ENCODE measurements at regions not wholly inside any gene's neighbourhood (a gene's known extent, or its start where the extent isn't known, plus 50 kb on each side); places are given as distances from the start of the nearest gene placed in this dataset.

DNA sequence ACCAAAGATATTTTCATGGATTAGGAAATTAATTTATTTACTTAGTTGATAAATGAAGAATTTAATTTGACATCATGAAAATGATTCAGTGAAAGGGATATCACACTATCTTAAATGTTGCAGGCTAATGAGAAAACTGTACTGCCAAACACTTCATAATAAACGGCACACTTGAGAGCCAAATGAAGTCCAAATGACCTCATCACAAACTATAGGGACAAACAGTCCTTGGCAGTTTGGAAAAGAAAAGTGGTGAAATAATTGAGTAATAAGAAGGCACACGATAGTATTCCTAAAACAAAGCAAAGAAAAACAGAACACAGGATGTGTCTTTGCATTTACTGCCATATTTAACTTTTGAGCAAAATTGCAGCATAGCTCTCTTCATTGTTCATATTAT lies 116.9 kb upstream of the TLR4 start:
- Mint-ChIP-seq H3K4me1 (no peaks in the 10 kb centered on the region), H3K27ac (no peak overlapping the region), H3K36me3 (no peaks in the 10 kb centered on the region), H3K4me3 (no peak overlapping the region), H3K27me3 (ENCODE audit: low read depth in 3 of 3) (peaks cover 0 to 1% (median 0%) of the 10 kb centered on the region in 3 donors), H3K9me3 (peaks cover 0 to 6% (median 3%) of the 10 kb centered on the region in 6 donors)
- no peak for DNase-seq

DNA sequence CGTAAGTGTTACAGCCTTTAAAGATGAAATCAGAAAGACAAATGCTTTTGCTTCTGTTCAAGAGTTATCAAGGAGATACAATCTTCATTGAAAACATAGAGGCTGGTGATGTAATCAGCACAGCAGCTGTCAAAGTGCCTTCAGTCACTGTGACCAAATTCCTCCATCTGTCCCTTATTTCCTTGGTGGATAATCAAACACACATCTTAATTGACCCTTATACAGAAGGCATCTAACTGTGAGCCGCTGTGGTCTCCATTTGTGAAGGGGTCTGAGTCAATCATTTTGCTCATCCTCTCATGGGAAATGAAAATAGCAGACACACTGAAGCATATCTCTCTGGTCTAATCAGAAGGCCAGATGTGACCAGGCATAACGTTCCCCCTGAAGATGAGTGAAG lies 130.1 kb upstream of the TLR4 start:
- Mint-ChIP-seq H3K4me1 (no peaks in the 10 kb centered on the region), H3K9me3 (peaks cover 0 to 3% (median 0%) of the 10 kb centered on the region in 6 donors), H3K27me3 (ENCODE audit: low read depth in 3 of 3) (peaks cover 0 to 4% (median 2%) of the 10 kb centered on the region in 3 donors), H3K4me3 (no peak overlapping the region), H3K27ac (no peak overlapping the region), H3K36me3 (no peaks in the 10 kb centered on the region)
- no peak for DNase-seq

DNA sequence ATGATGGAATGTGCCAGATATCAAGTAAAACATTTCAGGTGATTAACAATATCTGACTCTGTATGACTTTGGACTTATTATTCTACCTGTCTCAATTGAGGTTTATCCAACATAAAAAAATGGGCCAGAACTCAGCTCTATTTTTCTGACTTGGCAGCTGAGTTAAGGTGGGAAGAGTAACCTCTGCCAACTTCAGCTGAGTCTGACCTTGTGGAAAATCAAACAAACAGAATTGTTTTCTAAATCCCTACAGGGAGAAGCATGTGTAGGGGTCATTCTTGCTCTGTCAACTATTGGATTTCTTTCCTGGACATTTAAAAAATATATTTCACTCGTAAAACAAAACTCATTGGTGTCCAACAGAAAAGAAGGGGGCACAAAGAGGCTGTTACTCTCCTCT lies 139.4 kb upstream of the TLR4 start:
- H3K27me3 Mint-ChIP-seq (ENCODE audit: low read depth in 3 of 3) = no peaks in the 10 kb centered on the region
- no peaks in the 10 kb centered on the region for H3K4me1 Mint-ChIP-seq
- H3K4me3 Mint-ChIP-seq = no peak overlapping the region
- H3K9me3 Mint-ChIP-seq = peaks cover 0 to 13% (median 1%) of the 10 kb centered on the region in 6 donors
- H3K36me3 Mint-ChIP-seq = no peaks in the 10 kb centered on the region
- DNase-seq = no peak
- no peak overlapping the region for H3K27ac Mint-ChIP-seq

DNA sequence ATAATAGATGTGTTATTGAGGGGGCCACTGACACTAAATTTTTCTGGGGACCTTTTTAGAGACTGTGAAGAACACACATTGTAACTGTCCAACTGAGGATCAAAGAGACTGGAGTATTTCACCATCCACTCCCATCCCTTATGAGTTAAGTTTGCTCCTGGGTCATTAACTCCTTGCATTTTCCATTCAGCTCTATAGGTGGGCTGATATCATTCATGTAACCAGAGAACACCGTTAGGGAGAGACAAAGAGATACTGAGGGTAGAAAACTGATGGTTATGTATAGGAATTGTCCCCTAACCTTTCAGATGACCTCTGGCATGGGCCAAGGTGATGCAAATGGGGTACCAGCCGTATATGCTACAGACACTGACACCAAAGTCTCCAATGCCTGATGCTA lies 142.4 kb upstream of the TLR4 start:
- H3K27me3 Mint-ChIP-seq (ENCODE audit: low read depth in 3 of 3) = peaks cover 0 to 5% (median 1%) of the 10 kb centered on the region in 3 donors
- DNase-seq = no peak
- no peaks in the 10 kb centered on the region for H3K36me3 Mint-ChIP-seq
- peaks cover 0 to 22% (median 1%) of the 10 kb centered on the region in 6 donors for H3K9me3 Mint-ChIP-seq
- no peak overlapping the region for H3K4me3 Mint-ChIP-seq
- no peaks in the 10 kb centered on the region for H3K4me1 Mint-ChIP-seq
- no peak overlapping the region for H3K27ac Mint-ChIP-seq

DNA sequence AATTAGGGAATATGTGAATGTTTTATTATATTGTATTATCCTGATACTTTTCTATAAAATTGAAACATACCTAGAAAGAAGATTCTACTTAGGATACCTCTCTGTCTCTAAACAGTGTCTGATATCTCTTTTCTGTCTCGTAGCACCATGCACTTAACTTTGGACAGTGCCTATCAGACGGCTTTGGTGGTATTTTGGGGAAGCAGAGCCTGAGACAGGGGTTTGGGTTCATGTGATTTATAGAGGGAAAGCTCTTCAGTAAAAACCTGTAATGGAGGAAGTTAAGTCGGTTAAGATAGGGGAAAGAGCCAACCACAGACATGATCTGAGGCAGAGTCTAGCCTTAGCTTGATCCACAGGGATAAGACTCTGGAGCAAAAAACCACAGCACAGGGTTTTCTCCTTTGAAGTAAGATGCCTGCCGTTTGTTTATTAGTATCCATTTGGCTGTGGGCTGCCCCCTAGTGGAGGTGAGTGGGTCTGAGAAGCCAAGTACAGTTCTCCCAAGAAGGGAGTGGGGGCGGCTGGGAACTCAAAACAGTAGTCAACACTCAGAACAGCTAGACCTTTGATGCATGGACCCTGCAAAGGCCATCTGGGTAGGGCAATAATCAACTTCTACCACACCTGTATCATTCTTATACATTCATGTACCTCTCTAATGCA lies 141.2 kb upstream of the ASTN2 start:
- Mint-ChIP-seq H3K4me3 (no peak overlapping the region), H3K27ac (no peak overlapping the region), H3K4me1 (no peaks in the 10 kb centered on the region), H3K9me3 (peaks cover 0 to 8% (median 2%) of the 10 kb centered on the region in 6 donors), H3K36me3 (no peaks in the 10 kb centered on the region), H3K27me3 (ENCODE audit: low read depth in 3 of 3) (peaks cover 2 to 9% (median 3%) of the 10 kb centered on the region in 3 donors)
- DNase-seq = peak in 1 of 3 donors; percentile 9

DNA sequence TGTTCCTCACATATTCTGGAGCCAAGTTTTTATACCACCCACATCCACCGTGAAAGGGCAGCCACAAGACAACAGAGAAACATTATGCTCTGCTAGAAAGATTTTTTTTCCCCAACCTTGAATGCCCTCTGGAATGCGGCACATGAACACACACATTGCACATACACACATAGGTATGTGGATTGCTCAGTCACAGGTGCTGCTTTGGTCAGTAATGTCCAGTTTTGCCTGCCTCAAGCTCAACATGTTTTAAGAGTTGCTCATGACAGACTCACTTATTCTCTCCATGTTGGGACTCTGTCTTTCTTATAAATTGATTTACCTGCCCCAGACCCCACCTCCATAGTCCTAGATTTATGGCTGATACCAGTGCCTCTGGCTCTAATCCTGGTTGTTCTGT lies 138.0 kb upstream of the ASTN2 start:
- H3K36me3 Mint-ChIP-seq = no peaks in the 10 kb centered on the region
- no peak for DNase-seq
- H3K9me3 Mint-ChIP-seq = peaks cover 0 to 4% (median under 1%) of the 10 kb centered on the region in 6 donors
- H3K27me3 Mint-ChIP-seq (ENCODE audit: low read depth in 3 of 3) = peaks cover 1 to 4% (median 2%) of the 10 kb centered on the region in 3 donors
- H3K4me3 Mint-ChIP-seq = no peak overlapping the region
- no peak overlapping the region for H3K27ac Mint-ChIP-seq
- H3K4me1 Mint-ChIP-seq = no peaks in the 10 kb centered on the region

DNA sequence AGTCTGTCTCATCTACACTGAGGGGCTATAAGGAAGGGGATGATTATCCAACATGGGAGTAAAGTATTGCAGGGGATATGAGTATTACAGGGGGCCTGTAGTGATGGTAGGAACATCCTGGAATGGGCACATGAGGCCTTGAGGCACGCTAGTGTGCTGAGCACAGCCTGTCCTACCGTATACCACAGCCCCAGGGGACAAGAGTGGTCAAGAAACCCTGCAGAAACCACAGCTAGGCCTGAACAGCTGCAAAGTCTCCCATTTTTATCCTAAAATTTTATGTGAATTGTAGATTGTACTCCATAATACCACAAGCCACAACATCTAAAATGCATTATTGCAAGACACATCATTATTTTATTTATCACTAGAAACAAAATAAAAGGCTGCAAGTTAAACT lies 136.3 kb upstream of the ASTN2 start:
- DNase-seq = no peak
- Mint-ChIP-seq H3K27ac (no peak overlapping the region), H3K27me3 (ENCODE audit: low read depth in 3 of 3) (peaks cover 1 to 4% (median 2%) of the 10 kb centered on the region in 3 donors), H3K36me3 (no peaks in the 10 kb centered on the region), H3K4me1 (peaks cover 6 to 7% of the 10 kb centered on the region in 2 donors), H3K4me3 (no peak overlapping the region), H3K9me3 (peaks cover 0 to 16% (median 2%) of the 10 kb centered on the region in 6 donors)

DNA sequence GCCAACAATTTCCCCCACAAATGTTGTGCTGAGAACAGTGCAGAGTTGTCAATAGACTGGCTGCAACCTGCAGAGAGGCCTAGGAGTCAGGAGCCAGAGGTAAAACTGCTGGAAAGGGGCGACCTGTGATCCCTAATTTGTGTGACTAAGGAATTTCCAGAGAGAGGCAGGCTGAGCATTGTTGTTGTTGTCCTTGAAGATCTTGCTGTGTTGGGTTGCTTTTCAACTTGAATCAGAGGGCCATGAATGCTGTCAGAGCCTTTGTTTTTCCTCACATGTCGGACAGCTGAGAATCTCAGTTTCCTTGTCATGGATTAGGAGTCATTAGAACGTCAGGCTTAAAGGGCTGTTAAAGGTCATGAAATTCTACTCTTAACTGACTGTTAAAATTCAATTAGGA lies 134.6 kb upstream of the ASTN2 start:
- Mint-ChIP-seq H3K36me3 (no peaks in the 10 kb centered on the region), H3K4me3 (no peak overlapping the region), H3K4me1 (peaks cover 7% of the 10 kb centered on the region in 2 donors), H3K9me3 (peaks cover 0 to 23% (median under 1%) of the 10 kb centered on the region in 6 donors), H3K27me3 (ENCODE audit: low read depth in 3 of 3) (peaks cover 1 to 3% (median 2%) of the 10 kb centered on the region in 3 donors), H3K27ac (no peak overlapping the region)
- DNase-seq = no peak

DNA sequence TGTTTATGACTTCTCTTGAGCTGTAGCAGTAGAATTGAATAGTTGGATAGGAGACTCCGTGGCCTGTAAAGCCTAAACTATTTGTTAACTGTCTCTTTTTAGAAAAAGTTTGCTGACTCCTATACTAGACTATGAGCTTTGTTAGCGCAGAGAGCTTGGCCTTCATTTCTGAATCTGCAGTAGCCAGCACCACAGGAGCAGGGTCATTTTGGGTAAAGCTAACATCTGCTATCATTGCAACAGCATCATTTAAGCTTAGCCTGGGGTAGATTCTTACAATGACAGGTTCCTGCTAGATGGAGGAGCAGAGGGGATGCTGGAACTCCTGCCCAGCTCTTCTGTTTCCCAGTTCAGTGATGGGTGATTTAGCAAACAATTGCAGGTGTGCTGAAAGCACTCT lies 133.7 kb upstream of the ASTN2 start:
- H3K4me3 Mint-ChIP-seq = no peak overlapping the region
- no peaks in the 10 kb centered on the region for H3K36me3 Mint-ChIP-seq
- peaks cover 0 to 23% (median under 1%) of the 10 kb centered on the region in 6 donors for H3K9me3 Mint-ChIP-seq
- no peak overlapping the region for H3K27ac Mint-ChIP-seq
- DNase-seq = no peak
- peaks cover 7% of the 10 kb centered on the region in 2 donors for H3K4me1 Mint-ChIP-seq
- H3K27me3 Mint-ChIP-seq (ENCODE audit: low read depth in 3 of 3) = peaks cover 1 to 3% (median 2%) of the 10 kb centered on the region in 3 donors

DNA sequence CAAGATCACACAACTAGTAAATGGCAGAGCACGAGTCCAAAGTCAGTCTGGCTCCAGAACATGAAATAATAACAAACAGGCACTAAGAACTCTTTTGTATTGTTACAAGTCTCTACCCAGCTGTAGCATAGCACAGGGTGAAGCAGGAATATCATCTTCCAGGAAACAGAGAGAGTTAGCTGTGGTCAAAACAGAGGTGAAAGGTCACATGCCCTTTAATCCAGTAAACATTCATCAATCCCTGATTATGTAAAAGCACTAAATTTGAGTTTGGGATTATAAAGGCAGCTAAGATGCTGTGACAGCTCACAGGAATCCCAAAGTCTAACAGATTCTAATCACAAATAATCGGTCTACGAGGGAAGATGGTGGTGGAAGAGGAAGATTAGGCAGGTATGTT lies 133.0 kb upstream of the ASTN2 start:
- Mint-ChIP-seq H3K4me1 (peaks cover 7% of the 10 kb centered on the region in 2 donors), H3K36me3 (no peaks in the 10 kb centered on the region), H3K9me3 (peaks cover 0 to 23% (median under 1%) of the 10 kb centered on the region in 6 donors), H3K27me3 (ENCODE audit: low read depth in 3 of 3) (peaks cover 0 to 3% (median 2%) of the 10 kb centered on the region in 3 donors), H3K4me3 (no peak overlapping the region), H3K27ac (peak overlapping the region in 1 of 6 donors; percentile 72)
- no peak for DNase-seq

DNA sequence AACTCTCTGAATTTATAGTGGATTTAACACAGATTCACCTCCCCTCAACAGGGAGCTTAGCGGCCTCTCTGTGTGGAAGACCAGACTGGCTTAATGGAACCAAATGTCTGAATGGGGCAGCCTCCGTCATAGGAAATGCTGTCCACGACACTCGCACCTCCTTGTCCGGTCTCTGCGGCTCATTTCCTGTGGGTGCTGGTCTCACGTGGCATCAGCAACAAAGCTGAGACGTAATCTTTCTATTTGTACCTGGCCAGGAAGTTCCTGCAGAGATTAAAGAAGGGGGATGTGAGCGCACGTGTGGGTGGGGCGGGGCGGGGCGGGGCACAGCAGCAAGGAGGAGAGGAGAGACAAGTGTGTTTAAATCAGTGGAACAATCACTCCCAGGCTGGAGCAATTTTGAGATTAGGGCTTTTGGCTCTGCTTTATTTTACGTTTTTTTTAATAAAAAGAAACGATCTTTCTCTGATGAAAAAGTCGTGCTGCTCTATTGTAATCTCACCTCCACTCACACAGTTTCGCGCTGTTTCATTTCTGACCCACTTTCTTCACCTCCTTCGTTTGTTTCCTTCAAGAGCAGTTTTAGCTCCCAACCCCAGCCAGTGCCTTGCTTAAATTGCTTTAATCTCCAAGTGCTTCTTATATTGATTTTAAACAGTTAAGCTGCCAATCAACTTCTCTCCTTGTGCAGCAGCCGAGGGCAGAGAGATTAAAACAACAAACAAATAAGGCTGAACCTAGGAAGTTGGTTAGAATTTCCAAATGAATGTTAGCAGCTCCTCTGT lies 132.2 kb upstream of the ASTN2 start:
- Mint-ChIP-seq H3K36me3 (no peaks in the 10 kb centered on the region), H3K9me3 (peaks cover 0 to 23% (median 0%) of the 10 kb centered on the region in 6 donors), H3K4me1 (peaks cover 7% of the 10 kb centered on the region in 2 donors), H3K4me3 (peak overlapping the region in 3 of 5 donors; percentile 21 to 68 (median 48)), H3K27ac (peak overlapping the region in 1 of 6 donors; percentile 72), H3K27me3 (ENCODE audit: low read depth in 3 of 3) (peaks cover 0 to 2% (median 0%) of the 10 kb centered on the region in 3 donors)
- DNase-seq = peak in 2 of 3 donors; percentile 7 to 42

DNA sequence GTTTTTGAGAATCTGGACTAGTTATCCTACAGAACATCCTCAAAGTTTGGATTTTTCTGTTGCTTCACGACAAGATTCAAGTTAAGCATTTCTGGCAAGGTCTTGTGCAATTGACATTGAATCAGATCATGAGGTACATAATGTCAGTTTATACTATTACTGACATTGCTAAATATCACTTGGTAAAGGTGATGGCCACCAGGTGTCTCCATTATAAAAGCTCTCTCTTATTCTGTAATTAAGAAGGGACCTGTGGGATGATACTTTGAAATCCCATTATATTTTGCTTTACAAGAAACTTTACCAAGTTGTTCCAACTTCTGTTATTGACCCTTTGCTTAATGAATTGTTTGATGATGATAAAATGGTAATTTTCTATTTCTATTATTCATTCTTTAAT lies 131.0 kb upstream of the ASTN2 start:
- Mint-ChIP-seq H3K36me3 (no peaks in the 10 kb centered on the region), H3K27ac (peak overlapping the region in 1 of 6 donors; percentile 72), H3K4me3 (no peak overlapping the region), H3K4me1 (peaks cover 7% of the 10 kb centered on the region in 2 donors), H3K27me3 (ENCODE audit: low read depth in 3 of 3) (no peaks in the 10 kb centered on the region), H3K9me3 (peaks cover 0 to 23% (median 1%) of the 10 kb centered on the region in 6 donors)
- DNase-seq = no peak

DNA sequence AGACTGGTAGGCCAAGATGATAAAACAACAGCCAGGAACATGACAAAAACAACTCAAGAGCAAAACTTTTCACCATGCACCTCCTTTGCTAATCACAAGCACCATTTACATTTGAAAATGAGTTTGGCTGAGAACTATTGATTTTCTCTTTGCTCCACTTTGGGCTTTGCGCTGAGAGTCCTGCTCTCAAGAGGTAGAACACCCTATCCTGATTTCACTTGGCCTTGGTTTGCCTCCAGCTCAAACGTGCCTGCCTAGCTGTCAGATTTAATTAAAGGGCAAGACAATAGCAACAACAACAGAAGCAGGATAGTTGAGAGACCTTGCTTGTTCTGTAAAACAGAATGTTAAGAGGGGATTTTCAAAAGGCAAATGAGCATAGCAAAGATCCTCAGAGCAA lies 128.2 kb upstream of the ASTN2 start:
- H3K4me3 Mint-ChIP-seq = no peak overlapping the region
- H3K27ac Mint-ChIP-seq = no peak overlapping the region
- peaks cover 7% of the 10 kb centered on the region in 2 donors for H3K4me1 Mint-ChIP-seq
- no peaks in the 10 kb centered on the region for H3K36me3 Mint-ChIP-seq
- H3K9me3 Mint-ChIP-seq = peaks cover 0 to 22% (median 1%) of the 10 kb centered on the region in 6 donors
- DNase-seq = no peak
- no peaks in the 10 kb centered on the region for H3K27me3 Mint-ChIP-seq (ENCODE audit: low read depth in 3 of 3)

DNA sequence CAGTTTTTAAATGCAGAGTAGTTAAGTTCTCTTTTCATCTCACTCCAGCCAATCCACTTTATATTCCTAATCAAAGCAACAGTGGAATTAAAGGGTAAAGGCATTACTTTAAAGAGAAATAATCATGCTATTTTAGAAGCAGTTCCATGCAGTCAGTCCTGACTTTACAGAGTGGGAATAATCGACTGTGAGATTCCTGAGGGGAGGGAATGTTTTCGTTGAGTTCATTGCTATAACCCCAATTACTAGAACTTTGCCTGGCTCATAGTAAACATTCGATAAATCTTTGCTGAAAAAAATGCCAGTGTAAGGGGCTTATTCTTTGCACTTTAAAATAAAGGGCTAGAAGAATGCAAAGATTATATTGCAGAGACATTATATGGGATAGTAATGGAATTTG lies 127.2 kb upstream of the ASTN2 start:
- peaks cover 0 to 11% (median 1%) of the 10 kb centered on the region in 6 donors for H3K9me3 Mint-ChIP-seq
- no peaks in the 10 kb centered on the region for H3K36me3 Mint-ChIP-seq
- no peak overlapping the region for H3K4me3 Mint-ChIP-seq
- H3K27ac Mint-ChIP-seq = no peak overlapping the region
- peaks cover 0 to 2% (median 0%) of the 10 kb centered on the region in 3 donors for H3K27me3 Mint-ChIP-seq (ENCODE audit: low read depth in 3 of 3)
- peaks cover 3 to 7% of the 10 kb centered on the region in 2 donors for H3K4me1 Mint-ChIP-seq
- DNase-seq = no peak
